HFF-Myc (cell line): ENCODE measurements at regions not wholly inside any gene's neighbourhood (a gene's known extent, or its start where the extent isn't known, plus 50 kb on each side); places are given as distances from the start of the nearest gene placed in this dataset.

Experiments
- DNase-seq: peaks from one replicate; pipeline ENCODE4 v3.0.0-alpha.2; 2011; ENCODE audit warnings: low read depth; ENCODE audit errors: extremely low read depth
- H3K4me3 ChIP-seq: replicated peaks from 2 replicates; pipeline ENCODE4 v1.5.1; 2011; ENCODE audit warnings: low read depth, mild to moderate bottlenecking, control low read depth, low read length
- TF ChIP-seq, protein P1 (sequence below): IDR thresholded peaks from 2 replicates; pipeline ENCODE4 v1.5.1; 2012; ENCODE audit warnings: mild to moderate bottlenecking, low read depth, low read length, control low read depth; ENCODE audit errors: missing control alignments

DNA sequence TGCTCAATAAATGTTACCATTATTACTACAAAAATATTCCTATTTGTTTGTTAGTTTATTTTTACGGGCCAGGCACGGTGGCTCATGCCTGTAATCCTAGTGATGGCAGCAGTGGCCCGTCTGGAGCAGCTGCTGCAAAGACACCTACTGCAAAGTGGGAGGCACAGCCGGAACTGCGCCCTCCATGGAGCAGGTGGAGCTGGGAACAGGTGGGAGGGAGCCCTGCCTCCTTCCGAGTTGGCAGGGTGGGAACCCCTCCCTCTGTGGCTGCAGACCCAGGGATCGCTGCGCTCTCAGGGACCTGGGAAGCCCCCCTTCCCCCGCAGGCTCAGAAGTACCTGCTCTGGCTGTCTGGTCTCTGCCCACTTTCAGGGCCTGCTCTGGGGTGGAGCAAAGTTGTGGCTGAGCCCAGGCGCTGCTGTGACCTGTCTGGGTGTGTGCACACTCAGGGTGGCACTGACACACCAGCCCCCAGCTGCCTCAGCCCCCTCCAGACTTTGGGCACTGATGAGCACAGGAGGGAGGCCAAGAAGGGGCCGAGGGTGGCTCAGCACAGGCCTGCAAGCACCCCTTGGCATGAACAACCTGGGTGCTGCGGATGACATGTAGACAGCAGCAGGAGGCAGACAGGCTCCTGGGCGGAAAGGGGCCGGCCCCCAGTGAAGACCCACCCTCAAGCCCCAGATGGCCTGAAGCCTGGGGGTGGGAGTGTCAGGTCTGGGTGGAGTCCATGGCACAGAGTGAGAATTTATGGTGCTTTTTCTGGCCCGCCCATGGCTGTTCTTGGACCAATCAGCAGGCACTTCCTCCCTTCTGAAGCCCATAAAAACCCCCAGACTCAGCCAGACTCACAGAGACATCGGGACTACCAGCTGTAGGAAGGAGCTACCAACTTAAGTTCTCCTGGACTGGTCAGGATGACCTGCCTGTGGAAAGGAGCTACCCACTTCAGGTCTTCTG lies 103.7 kb upstream of the CLMP start:
- TF ChIP-seq, protein P1, sequence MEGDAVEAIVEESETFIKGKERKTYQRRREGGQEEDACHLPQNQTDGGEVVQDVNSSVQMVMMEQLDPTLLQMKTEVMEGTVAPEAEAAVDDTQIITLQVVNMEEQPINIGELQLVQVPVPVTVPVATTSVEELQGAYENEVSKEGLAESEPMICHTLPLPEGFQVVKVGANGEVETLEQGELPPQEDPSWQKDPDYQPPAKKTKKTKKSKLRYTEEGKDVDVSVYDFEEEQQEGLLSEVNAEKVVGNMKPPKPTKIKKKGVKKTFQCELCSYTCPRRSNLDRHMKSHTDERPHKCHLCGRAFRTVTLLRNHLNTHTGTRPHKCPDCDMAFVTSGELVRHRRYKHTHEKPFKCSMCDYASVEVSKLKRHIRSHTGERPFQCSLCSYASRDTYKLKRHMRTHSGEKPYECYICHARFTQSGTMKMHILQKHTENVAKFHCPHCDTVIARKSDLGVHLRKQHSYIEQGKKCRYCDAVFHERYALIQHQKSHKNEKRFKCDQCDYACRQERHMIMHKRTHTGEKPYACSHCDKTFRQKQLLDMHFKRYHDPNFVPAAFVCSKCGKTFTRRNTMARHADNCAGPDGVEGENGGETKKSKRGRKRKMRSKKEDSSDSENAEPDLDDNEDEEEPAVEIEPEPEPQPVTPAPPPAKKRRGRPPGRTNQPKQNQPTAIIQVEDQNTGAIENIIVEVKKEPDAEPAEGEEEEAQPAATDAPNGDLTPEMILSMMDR: no peak
- H3K4me3 ChIP-seq: no peak overlapping the region
- no peak for DNase-seq

DNA sequence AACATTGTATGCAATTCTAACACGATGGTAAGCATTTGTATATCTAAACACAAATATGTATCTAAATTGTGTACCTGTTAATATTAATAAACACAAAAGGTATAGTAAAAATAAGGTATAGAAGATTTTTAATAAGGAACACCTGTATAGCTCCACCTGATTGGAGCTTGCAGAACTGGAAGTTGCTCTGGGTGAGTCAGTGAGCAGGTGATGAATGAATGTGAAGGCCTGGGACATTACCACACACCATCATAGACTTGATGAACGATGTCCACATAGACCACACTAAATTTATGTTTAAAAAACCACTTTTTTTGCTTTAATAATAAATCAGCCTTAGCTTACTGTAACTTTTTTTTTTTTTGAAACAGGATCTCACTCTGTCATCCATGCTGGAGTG lies 97.6 kb upstream of the CLMP start:
- no peak overlapping the region for H3K4me3 ChIP-seq
- DNase-seq: no peak
- TF ChIP-seq, protein P1: no peak

DNA sequence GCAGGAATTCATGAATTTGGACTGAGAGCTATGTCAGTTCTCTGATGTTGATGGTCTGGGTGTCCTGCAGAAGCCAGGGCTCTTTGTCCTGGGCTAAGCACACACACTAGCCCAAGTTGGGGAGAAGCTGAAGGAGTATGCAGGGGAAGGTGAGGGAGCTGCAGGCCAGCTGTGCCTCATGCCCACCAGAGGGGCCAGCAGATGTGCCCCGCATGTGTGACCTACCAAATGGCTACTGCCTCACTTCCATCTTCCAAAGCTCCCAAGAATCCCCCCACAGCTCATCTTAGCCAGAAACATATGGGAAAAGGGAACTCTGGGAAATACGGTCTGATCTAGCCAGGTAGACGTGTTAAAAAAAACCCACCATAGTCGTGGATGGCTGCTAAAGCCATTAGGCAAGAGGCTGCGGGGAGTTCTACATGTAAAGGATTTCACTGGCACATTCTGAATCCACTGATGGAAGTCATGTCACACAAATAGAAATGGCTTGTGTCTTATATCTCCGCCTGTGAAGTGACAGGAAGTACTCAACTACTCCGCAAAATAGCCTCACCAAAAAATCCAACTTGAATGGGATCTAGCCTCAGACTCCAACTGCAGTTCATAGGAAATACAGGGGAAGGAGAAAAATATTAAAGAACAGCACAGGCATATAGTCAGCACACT lies 96.3 kb upstream of the CLMP start:
- DNase-seq: no peak
- TF ChIP-seq, protein P1: no peak

DNA sequence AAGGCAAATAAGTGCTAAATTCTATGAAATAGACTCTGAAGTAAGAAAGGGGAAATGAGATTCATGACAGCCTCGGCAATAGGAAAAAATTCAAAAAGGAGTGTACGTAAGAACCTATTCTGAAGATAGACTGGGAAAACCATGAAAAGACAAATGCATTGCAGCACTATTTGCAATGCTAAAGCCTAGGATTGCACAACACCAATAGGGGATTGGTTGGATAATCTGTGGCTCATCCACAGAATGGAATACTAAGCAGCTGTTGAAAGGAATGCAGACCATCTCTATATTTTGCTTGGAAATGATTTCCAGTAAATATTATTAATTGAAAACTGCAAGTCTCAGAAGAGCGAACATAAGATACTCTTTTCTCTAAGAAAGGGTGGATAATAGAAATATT lies 91.7 kb upstream of the CLMP start:
- no peak overlapping the region for H3K4me3 ChIP-seq
- TF ChIP-seq, protein P1: no peak
- DNase-seq: no peak

More for the DNA sequence above, 96.3 kb upstream of the CLMP start:
- H3K4me3 ChIP-seq: no peak overlapping the region

DNA sequence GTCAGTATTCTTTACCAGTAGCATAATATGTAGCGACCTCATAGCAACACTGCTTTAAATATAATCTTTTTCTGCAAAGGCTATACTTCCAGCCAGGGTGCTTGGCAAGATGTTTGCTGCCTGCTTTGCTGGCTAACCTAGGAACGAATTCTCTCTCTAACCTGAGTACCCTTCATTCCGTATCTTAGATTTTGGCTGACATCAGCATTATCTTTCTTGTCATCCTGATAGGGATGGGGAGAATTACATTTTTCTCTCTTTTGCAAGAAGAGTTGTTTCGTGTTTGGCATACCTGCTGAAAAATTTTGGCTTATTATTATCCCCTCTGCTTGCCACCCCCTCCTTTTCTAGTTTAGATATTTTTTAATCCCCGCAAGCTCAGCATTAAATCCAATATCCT lies 91.2 kb upstream of the CLMP start:
- TF ChIP-seq, protein P1: no peak

DNA sequence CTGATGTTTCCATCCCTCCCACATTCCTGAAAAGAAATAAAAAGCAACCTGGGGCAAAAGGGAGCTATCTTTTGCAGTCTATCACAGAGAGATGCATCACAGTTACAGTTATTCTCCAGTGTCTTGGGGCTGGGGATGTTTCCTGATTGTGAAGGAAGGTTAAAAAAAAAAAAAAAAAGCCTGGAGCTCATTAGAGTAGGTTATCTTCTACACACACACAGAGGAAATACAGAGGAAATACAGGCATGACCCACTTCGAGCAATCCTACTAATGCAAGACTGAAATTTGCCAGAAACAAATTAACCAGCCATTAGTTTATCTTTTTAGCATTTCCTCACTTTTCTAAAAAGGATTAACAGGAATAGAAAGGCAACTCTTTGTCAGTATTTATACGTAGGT lies 89.4 kb upstream of the CLMP start:
- TF ChIP-seq, protein P1: no peak

More for the DNA sequence above, 91.2 kb upstream of the CLMP start:
- no peak for DNase-seq
- no peak overlapping the region for H3K4me3 ChIP-seq

More for the DNA sequence above, 89.4 kb upstream of the CLMP start:
- no peak overlapping the region for H3K4me3 ChIP-seq
- no peak for DNase-seq
